ENCODE measurements at regions not wholly inside any gene's neighbourhood (a gene's known extent, or its start where the extent isn't known, plus 50 kb on each side); places are given as distances from the start of the nearest gene placed in this dataset.

DNA sequence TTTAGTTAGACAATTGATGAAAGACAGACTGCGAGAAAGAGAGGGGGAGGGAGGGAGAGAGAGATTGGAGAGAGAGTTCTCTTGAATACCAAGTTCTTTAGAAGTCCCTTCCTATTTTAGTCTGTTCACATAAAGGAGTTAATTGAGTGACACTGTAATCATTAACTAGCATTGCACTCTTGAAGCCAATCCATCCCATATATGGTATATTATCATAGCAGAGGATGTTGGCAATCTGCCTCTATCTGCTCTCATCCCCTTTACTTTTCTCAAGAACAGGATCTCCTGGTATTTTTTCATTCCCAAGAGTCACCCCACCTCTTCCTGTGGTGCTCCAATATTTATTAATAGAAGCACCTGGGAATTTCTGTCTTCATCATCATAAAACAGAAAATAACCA, 959.6 kb upstream of the NDST4 start:
- intact Hi-C loops (cut with micrococcal nuclease; ENCODE audit: unreplicated experiment) = no loop called here
- TF ChIP-seq, protein P1, sequence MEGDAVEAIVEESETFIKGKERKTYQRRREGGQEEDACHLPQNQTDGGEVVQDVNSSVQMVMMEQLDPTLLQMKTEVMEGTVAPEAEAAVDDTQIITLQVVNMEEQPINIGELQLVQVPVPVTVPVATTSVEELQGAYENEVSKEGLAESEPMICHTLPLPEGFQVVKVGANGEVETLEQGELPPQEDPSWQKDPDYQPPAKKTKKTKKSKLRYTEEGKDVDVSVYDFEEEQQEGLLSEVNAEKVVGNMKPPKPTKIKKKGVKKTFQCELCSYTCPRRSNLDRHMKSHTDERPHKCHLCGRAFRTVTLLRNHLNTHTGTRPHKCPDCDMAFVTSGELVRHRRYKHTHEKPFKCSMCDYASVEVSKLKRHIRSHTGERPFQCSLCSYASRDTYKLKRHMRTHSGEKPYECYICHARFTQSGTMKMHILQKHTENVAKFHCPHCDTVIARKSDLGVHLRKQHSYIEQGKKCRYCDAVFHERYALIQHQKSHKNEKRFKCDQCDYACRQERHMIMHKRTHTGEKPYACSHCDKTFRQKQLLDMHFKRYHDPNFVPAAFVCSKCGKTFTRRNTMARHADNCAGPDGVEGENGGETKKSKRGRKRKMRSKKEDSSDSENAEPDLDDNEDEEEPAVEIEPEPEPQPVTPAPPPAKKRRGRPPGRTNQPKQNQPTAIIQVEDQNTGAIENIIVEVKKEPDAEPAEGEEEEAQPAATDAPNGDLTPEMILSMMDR (IDR thresholded peaks at IDR 0.05; ENCODE audit: insufficient read depth in 1 of 2, low read depth in 1 of 2, low read length in 1 of 2, severe bottlenecking in 1 of 2, unreplicated experiment in 1 of 2) = no peak
- H3K4me3 Mint-ChIP-seq (ENCODE audit: unreplicated experiment) = no peak overlapping the region
- Histone ChIP-seq H3K27me3 (replicated peaks; ENCODE audit: control insufficient read depth, insufficient read depth, low read length) (no peaks in the 10 kb centered on the region), H3K4me1 (no peaks in the 10 kb centered on the region), H3K9me3 (no peaks in the 10 kb centered on the region), H3K36me3 (ENCODE audit: control insufficient read depth, insufficient read depth, low read length) (no peaks in the 10 kb centered on the region), H3K4me3 (ENCODE audit: low read depth, low read length) (no peak overlapping the region)
- ChIA-PET CTCF (no interaction called here), POLR2A (no interaction called here)
- H3K36me3 Mint-ChIP-seq (ENCODE audit: insufficient read depth, unreplicated experiment) = no peaks in the 10 kb centered on the region
- no peaks in the 10 kb centered on the region for H3K27me3 Mint-ChIP-seq (ENCODE audit: insufficient read depth, unreplicated experiment)
- peaks cover 4% of the 10 kb centered on the region for H3K4me1 Mint-ChIP-seq (ENCODE audit: low read depth, unreplicated experiment)
- BruUV-seq (replicated peaks) = no TSS peak
- no peak overlapping the region for H3K27ac Mint-ChIP-seq (ENCODE audit: unreplicated experiment)
- peaks cover 7% of the 10 kb centered on the region for H3K9me3 Mint-ChIP-seq (ENCODE audit: unreplicated experiment)
- no peak for DNase-seq

DNA sequence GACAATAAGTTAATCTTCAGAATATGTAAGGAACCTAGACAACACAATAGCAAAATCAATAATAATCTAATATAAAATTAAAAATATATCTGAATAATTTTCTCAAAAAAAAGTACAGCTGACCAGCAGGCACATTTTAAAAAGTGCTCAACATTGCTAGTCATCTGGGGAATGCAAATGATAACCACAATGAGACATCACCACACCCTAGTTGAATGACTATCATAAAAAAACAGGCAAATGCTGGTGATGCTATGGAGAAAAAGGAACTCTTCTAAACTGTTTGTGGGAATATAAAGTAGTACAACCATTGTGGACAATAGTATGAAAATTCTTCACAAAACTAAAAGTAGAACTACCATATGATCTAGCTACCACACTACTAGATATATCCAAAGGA, 956.9 kb upstream of the NDST4 start:
- no peak overlapping the region for H3K4me3 ChIP-seq (ENCODE audit: low read depth, low read length)
- H3K27ac Mint-ChIP-seq (ENCODE audit: unreplicated experiment) = no peak overlapping the region
- peaks cover 7% of the 10 kb centered on the region for H3K4me1 Mint-ChIP-seq (ENCODE audit: low read depth, unreplicated experiment)
- no peak overlapping the region for H3K4me3 Mint-ChIP-seq (ENCODE audit: unreplicated experiment)
- H3K4me1 ChIP-seq = peaks cover 4% of the 10 kb centered on the region; the same call in 1 of the 2 replicates
- no peaks in the 10 kb centered on the region for H3K36me3 Mint-ChIP-seq (ENCODE audit: insufficient read depth, unreplicated experiment)
- intact Hi-C loops (cut with micrococcal nuclease; ENCODE audit: unreplicated experiment) = no loop called here
- H3K27me3 ChIP-seq (replicated peaks; ENCODE audit: control insufficient read depth, insufficient read depth, low read length) = no peaks in the 10 kb centered on the region
- H3K27me3 Mint-ChIP-seq (ENCODE audit: insufficient read depth, unreplicated experiment) = no peaks in the 10 kb centered on the region
- DNase-seq = no peak
- CTCF ChIA-PET = no interaction called here
- POLR2A ChIA-PET = no interaction called here
- no TSS peak for BruUV-seq (replicated peaks)
- no peaks in the 10 kb centered on the region for H3K36me3 ChIP-seq (ENCODE audit: control insufficient read depth, insufficient read depth, low read length)
- TF ChIP-seq, protein P1 (IDR thresholded peaks at IDR 0.05; ENCODE audit: insufficient read depth in 1 of 2, low read depth in 1 of 2, low read length in 1 of 2, severe bottlenecking in 1 of 2, unreplicated experiment in 1 of 2) = no peak
- peaks cover 19% of the 10 kb centered on the region for H3K9me3 Mint-ChIP-seq (ENCODE audit: unreplicated experiment)
- no peaks in the 10 kb centered on the region for H3K9me3 ChIP-seq

DNA sequence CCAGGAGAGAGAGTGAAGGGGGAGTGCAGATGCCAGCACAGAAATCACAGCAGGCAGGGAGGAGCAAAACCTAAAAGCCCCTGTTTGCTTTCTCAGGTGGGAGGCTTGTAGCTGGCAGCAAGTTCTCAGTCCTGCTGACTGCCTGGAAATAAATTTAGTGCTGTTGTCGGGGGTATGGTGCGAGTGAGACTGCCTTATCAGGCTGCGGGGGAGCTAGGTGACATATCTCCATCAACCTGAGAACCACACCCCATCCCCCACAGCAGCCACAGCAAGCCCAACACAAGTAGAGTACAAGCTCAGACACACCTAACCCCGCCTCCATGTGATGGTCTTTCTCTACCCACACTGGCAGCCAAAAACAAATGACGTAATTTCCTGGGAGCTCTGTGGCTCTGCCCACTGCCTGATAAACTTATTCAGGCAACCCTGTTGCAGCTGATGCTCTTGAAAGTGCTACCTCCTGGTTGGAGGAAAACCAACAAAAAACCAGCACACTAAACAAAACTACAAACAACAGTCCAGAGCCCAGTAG, 953.4 kb upstream of the NDST4 start:
- H3K9me3 Mint-ChIP-seq (ENCODE audit: unreplicated experiment) = peaks cover 19% of the 10 kb centered on the region
- intact Hi-C loops (cut with micrococcal nuclease; ENCODE audit: unreplicated experiment) = no loop called here
- H3K36me3 Mint-ChIP-seq (ENCODE audit: insufficient read depth, unreplicated experiment) = no peaks in the 10 kb centered on the region
- H3K27me3 ChIP-seq (replicated peaks; ENCODE audit: control insufficient read depth, insufficient read depth, low read length) = no peaks in the 10 kb centered on the region
- peaks cover 7% of the 10 kb centered on the region for H3K4me1 Mint-ChIP-seq (ENCODE audit: low read depth, unreplicated experiment)
- H3K36me3 ChIP-seq (ENCODE audit: control insufficient read depth, insufficient read depth, low read length) = no peaks in the 10 kb centered on the region
- no peak overlapping the region for H3K27ac Mint-ChIP-seq (ENCODE audit: unreplicated experiment)
- BruUV-seq (replicated peaks) = no TSS peak
- CTCF ChIA-PET = no interaction called here
- TF ChIP-seq, protein P1 (IDR thresholded peaks at IDR 0.05; ENCODE audit: insufficient read depth in 1 of 2, low read depth in 1 of 2, low read length in 1 of 2, severe bottlenecking in 1 of 2, unreplicated experiment in 1 of 2) = no peak
- H3K9me3 ChIP-seq = no peaks in the 10 kb centered on the region
- POLR2A ChIA-PET = no interaction called here
- peaks cover 4% of the 10 kb centered on the region; the same call in 1 of the 2 replicates for H3K4me1 ChIP-seq
- DNase-seq = no peak
- H3K4me3 Mint-ChIP-seq (ENCODE audit: unreplicated experiment) = no peak overlapping the region
- no peak overlapping the region for H3K4me3 ChIP-seq (ENCODE audit: low read depth, low read length)
- H3K27me3 Mint-ChIP-seq (ENCODE audit: insufficient read depth, unreplicated experiment) = no peaks in the 10 kb centered on the region
